HFFc6 (cell line): ENCODE measurements at regions not wholly inside any gene's neighbourhood (a gene's known extent, or its start where the extent isn't known, plus 50 kb on each side); places are given as distances from the start of the nearest gene placed in this dataset.
"Not testable (repeated sequence)": the region's sequence is repeated elsewhere in the genome, so short reads cannot be mapped to it uniquely, and the experiment has no call there.

ENCODE experiments used
- DNase-seq: peaks from one replicate; pipeline ENCODE4 v3.0.0-alpha.2; 2018
- H3K27ac Mint-ChIP-seq: 2 replicates; pipeline ENCODE4 v1.8.0; 2020; ENCODE audit warnings: mild to moderate bottlenecking, mixed read lengths
- H3K27me3 Mint-ChIP-seq: 2 replicates; pipeline ENCODE4 v1.8.0; 2021; ENCODE audit warnings: mild to moderate bottlenecking, moderate library complexity, mixed read lengths; ENCODE audit not compliant: insufficient read depth
- H3K36me3 Mint-ChIP-seq: 2 replicates; pipeline ENCODE4 v1.8.0; 2021; ENCODE audit warnings: low read depth, mixed read lengths
- H3K4me1 Mint-ChIP-seq: 2 replicates; pipeline ENCODE4 v1.8.0; 2020; ENCODE audit warnings: low read depth, mixed read lengths
- H3K4me3 Mint-ChIP-seq: 2 replicates; pipeline ENCODE4 v1.8.0; 2020; ENCODE audit warnings: mild to moderate bottlenecking, moderate library complexity, mixed read lengths
- H3K9me3 Mint-ChIP-seq: 2 replicates; pipeline ENCODE4 v1.8.0; 2020; ENCODE audit warnings: mild to moderate bottlenecking, mixed read lengths
- TF ChIP-seq, protein P1 (sequence below): fragments of 200-600 bp; sonication (generic); IDR thresholded peaks from 2 replicates; pipeline ENCODE4 v1.5.0; 2021; ENCODE audit warnings: antibody characterized with exemption, mild to moderate bottlenecking

DNA sequence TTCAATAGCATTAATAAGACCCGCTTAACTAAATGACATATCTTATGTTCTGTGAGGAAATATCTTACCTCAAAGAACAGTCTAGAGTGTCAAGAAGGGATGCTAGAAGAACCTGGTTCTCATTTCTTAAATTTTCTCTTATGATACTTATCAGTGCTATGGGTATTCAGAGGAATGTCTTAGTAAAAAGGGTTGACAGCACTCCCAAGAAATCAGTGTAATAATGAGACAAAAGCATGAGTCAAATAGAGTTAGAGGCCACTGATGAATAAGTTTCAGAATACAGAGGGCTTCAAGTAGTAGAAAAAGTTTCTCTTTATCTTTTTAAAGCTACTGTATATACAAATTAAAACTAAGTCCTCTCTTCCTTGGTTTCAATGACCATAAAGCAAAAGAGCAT, 242.8 kb downstream of the GJA1 start:
- H3K9me3 Mint-ChIP-seq = no peaks in the 10 kb centered on the region
- no peak overlapping the region for H3K27ac Mint-ChIP-seq
- DNase-seq = no peak
- H3K36me3 Mint-ChIP-seq = no peaks in the 10 kb centered on the region
- no peak overlapping the region for H3K4me3 Mint-ChIP-seq
- peaks cover 28% of the 10 kb centered on the region for H3K4me1 Mint-ChIP-seq
- peaks cover 4% of the 10 kb centered on the region for H3K27me3 Mint-ChIP-seq
- TF ChIP-seq, protein P1, sequence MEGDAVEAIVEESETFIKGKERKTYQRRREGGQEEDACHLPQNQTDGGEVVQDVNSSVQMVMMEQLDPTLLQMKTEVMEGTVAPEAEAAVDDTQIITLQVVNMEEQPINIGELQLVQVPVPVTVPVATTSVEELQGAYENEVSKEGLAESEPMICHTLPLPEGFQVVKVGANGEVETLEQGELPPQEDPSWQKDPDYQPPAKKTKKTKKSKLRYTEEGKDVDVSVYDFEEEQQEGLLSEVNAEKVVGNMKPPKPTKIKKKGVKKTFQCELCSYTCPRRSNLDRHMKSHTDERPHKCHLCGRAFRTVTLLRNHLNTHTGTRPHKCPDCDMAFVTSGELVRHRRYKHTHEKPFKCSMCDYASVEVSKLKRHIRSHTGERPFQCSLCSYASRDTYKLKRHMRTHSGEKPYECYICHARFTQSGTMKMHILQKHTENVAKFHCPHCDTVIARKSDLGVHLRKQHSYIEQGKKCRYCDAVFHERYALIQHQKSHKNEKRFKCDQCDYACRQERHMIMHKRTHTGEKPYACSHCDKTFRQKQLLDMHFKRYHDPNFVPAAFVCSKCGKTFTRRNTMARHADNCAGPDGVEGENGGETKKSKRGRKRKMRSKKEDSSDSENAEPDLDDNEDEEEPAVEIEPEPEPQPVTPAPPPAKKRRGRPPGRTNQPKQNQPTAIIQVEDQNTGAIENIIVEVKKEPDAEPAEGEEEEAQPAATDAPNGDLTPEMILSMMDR = no peak

DNA sequence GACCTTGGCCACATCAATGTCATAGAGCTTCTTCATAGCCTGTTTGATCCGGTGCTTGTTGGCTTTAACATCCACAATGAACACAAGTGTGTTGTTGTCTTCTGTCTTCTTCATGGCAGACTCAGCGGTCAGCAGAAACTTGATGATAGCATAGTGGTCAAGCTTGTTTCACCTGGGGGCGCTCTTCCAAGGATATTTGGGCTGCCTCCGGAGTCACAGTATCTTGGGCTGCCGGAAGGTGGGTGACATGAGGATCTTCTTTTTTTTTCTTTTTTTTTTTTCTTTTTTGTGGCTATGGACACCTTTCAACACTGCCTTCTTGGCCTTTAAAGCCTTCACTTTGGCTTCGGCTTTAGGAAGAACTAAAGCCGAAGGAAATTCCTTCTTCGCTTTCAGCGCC, 244.6 kb downstream of the GJA1 start:
- peaks cover 4% of the 10 kb centered on the region for H3K27me3 Mint-ChIP-seq
- DNase-seq = no peak
- no peaks in the 10 kb centered on the region for H3K9me3 Mint-ChIP-seq
- H3K4me1 Mint-ChIP-seq = peaks cover 23% of the 10 kb centered on the region
- H3K27ac Mint-ChIP-seq = no peak overlapping the region
- TF ChIP-seq, protein P1 = no peak
- no peak overlapping the region for H3K4me3 Mint-ChIP-seq
- H3K36me3 Mint-ChIP-seq = no peaks in the 10 kb centered on the region

DNA sequence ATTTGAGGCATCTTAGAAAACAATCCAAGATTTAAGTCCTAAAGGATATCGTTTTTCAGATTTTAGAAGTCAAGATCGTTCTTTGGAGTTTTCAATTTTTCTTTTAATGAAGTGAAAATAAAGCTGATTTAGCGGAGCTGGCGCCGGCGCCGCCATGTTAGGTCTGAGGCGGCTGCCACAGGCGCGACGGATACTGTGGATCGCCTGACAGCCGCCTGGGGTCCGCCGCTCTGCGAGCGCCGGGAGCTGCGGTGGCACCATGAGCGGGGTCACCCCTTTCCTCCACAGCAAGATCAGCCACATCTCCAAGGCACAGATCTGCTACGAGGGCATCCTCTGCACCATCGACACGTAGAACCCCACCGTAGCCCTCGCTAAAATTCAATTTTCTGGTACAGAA, 247.2 kb downstream of the GJA1 start:
- no peak overlapping the region for H3K4me3 Mint-ChIP-seq
- no peak for DNase-seq

DNA sequence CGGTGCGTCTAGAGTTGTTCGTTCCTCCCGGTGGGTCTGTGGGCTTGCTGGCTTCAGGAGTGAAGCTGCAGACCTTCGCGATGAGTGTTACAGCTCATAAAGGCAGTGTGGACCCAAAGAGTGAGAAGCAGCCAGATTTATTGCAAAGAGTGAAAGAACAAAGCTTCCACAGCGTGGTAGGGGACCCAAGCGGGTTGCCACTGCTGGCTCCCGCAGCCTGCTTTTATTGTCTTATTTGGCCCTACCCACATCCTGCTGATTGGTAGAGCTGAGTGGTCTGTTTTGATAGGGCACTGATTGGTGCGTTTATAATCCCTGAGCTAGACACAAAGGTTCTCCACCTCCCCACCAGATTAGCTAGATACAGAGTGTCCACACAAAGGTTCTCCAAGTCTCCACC, 250.4 kb downstream of the GJA1 start:
- H3K9me3 Mint-ChIP-seq, H3K27me3 Mint-ChIP-seq, H3K36me3 Mint-ChIP-seq, H3K4me3 Mint-ChIP-seq, DNase-seq, H3K27ac Mint-ChIP-seq: not testable (repeated sequence)
- peaks cover 22% of the 10 kb centered on the region for H3K4me1 Mint-ChIP-seq

More for the DNA sequence above, 247.2 kb downstream of the GJA1 start:
- H3K4me1 Mint-ChIP-seq = peaks cover 9% of the 10 kb centered on the region
- TF ChIP-seq, protein P1 = no peak
- H3K27me3 Mint-ChIP-seq = no peaks in the 10 kb centered on the region
- no peaks in the 10 kb centered on the region for H3K36me3 Mint-ChIP-seq
- no peak overlapping the region for H3K27ac Mint-ChIP-seq
- no peaks in the 10 kb centered on the region for H3K9me3 Mint-ChIP-seq

DNA sequence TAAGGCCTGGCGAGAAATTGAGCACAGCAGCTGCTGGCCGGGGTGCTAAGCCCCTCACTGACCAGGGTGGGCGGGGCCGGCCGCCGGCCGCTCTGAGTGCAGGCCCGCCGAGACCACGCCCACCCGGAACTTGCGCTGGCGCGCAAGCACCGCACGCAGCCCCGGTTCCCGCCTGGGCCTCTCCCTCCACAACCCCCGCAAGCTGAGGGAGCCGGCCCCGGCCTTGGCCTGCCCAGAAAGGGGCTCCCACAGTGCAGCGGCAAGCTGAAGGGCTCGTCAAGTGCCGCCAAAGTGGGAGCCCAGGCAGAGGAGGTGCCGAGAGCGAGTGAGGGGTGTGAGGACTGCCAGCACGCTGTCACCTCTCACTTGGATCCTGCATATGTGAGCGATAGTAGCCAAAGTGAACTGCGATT, 251.2 kb downstream of the GJA1 start:
- Mint-ChIP-seq H3K27ac (no peak overlapping the region), H3K4me1 (peaks cover 30% of the 10 kb centered on the region), H3K27me3 (no peaks in the 10 kb centered on the region), H3K4me3 (no peak overlapping the region), H3K36me3 (no peaks in the 10 kb centered on the region), H3K9me3 (no peaks in the 10 kb centered on the region)
- DNase-seq = no peak
- TF ChIP-seq, protein P1 = no peak

DNA sequence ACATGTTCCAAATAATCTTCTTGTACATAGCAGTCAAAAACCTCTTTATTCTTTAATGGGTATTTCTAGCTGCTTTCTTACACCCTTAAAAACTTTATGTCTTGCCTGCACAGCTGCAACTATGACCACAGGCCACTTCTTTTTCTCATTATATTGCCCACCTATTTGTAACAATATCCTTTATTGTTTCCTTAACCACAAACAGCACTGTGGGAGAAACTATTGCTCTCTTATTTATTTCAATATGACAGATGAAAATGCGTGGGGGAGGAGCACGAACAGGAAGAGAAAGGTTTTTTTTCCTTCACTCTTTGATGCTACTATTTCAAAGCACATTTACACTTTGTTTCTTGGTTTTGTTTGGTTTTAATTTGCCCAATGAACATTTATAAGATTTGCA, 253.5 kb downstream of the GJA1 start:
- no peak for DNase-seq
- peaks cover 39% of the 10 kb centered on the region for H3K4me1 Mint-ChIP-seq
- H3K36me3 Mint-ChIP-seq = no peaks in the 10 kb centered on the region
- no peaks in the 10 kb centered on the region for H3K9me3 Mint-ChIP-seq
- no peaks in the 10 kb centered on the region for H3K27me3 Mint-ChIP-seq
- H3K27ac Mint-ChIP-seq = no peak overlapping the region
- TF ChIP-seq, protein P1 = no peak
- no peak overlapping the region for H3K4me3 Mint-ChIP-seq
